T47D (cell line): ENCODE measurements at regions not wholly inside any gene's neighbourhood (a gene's known extent, or its start where the extent isn't known, plus 50 kb on each side); places are given as distances from the start of the nearest gene placed in this dataset.
"Not testable (repeated sequence)": the region's sequence is repeated elsewhere in the genome, so short reads cannot be mapped to it uniquely, and the experiment has no call there.

Source experiments
- DNase-seq, 2 experiments: peaks; one replicate each; pipeline versions ENCODE4 v3.0.0 to v3.0.0-alpha.2; 2011 to 2012; ENCODE audit warnings: low read depth in 1 of 2, low spot score in 1 of 2
- JUND ChIP-seq: IDR thresholded peaks from 2 replicates; pipeline ENCODE4 v1.6.1; 2012; ENCODE audit warnings: low read depth
- in situ Hi-C: cut with HindIII; loops from 2 replicates; pipeline ENCODE4 v1.10.0; 2016; ENCODE audit warnings: low sequenced_read_pairs, low pct_unique_long_range_greater_than_20kb

DNA sequence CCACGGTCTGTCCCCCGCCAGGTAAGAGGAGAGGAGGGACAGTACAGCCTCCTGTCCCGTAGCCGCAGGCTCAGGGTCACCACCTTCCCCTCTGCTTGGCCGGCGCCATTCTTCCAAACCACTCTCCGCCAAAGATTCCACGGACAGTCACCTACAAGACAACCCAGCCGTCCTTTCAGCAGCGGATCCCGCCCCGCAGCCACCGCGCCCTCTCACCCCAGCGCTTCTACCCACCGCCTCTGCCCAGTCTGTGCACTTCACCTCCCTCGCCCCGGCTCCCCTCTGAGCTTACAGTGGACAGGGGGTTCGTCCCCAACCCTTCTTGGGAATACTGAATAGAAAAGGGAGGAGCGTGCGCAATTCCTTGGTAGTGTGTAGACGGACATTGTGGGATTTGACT, 319.6 kb downstream of the FAM72C start:
- in situ Hi-C loops: no loop called here
- DNase-seq: no peak
- no peak for TF ChIP-seq JUND

DNA sequence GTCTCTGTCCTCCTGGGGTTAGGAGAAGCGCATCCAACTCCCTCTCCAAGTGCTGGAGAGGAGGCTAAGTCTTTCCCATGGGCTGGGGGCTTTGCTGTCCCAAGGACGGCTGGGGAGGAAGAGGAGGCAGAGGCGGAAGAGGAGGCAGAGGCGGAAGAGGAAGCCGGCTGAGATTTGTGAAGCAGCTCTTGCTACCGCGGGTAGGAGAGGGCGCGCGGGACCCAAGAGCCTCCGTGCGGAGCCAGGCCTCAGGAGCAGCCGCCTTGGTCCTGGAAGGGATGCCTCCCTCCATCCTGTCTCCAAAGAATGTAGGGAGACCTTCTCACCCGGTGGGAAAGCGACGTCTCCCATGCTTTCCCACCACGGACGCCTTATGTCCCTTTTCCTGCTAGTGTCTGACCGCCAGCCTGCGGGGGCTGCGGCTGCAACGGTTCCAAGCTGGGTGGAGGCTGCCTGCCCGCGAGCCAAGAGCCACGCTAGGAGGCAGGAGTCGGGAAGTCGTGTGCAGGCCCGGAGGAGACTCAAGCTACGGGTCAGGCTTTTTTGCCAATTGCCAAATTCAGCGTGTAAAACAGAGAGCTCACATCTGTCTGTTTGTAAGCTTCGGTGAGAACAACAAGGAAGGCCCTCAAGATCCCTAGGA, 320.3 kb downstream of the FAM72C start:
- in situ Hi-C loops: no loop called here
- TF ChIP-seq JUND: no peak
- no peak for DNase-seq

DNA sequence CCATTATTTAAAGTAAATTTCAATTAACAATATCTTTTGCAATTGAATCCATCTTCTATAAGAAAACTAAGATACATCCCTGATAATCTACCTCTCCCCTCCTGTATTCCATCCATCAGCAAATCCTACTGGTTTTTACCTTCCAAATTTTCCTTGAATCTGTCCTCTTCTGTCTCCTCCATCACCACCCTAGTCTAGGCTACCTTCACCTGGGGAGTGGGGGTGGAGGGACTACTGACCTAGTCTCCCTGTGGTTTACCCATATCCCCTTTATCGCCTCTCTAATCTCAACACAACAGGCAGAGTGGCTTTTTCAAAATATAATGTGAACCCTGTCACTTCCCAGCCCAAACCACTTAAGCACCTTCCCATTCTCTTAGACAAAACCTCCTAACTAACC, 327.8 kb downstream of the FAM72C start:
- in situ Hi-C loops, DNase-seq: not testable (repeated sequence)

DNA sequence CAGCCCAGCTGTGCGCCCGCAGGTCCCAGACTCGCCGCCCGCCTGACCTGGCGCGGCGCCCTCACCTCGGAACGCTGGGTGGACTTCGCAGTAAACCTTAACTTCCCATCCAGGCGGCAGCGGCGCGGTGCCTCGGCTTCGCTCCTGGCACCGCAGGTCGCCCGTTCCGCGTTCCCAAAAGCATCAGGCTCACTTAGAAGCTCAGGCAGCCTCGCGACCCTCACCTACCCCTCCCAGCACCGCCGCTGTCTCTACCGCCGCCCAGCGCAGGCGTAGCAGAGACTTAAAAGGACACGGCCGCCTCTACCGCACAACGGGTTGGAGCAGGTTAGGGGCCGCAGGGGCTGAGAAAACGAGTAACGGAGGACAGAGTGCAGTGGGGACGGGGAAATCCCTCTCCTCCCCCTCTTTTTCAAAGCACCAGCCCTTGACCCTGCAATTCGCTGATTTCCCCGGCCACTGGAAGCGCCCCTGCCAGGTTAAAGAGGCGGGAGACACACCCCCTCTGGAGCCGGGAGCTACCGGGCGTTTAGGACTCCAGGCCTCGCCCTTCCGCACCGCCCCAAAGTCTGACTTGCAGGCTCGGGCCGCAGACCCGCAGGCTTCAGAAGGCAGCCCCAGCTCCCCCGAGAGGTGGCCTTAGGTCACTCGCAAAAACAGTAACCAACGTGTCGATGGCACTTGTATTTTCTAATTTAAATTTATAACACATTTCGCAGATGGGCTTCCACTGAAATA, 328.5 kb downstream of the FAM72C start:
- no peak for TF ChIP-seq JUND
- DNase-seq: no peak
- in situ Hi-C loops: no loop called here

DNA sequence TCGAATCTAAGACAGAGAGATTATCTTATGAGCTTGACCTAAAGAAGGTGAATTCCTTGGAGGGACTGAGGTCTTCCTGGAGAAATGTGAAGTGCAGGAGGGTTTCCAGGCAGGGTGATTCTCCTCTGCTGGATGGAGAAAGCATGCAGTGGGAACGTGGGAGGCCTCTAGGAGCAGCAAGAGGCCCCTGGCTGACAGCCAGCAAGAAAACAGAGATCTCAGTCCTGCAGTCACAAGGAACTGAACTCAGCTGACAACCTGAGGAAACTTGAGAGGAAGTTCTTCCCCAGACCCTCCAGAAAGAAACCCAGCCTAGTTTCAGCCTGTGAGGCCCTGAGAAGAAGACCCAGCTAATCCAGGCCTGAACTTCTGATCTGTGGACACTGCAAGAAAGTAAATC, 345.9 kb downstream of the FAM72C start:
- in situ Hi-C loops: no loop called here
- no peak for TF ChIP-seq JUND
- no peak for DNase-seq

DNA sequence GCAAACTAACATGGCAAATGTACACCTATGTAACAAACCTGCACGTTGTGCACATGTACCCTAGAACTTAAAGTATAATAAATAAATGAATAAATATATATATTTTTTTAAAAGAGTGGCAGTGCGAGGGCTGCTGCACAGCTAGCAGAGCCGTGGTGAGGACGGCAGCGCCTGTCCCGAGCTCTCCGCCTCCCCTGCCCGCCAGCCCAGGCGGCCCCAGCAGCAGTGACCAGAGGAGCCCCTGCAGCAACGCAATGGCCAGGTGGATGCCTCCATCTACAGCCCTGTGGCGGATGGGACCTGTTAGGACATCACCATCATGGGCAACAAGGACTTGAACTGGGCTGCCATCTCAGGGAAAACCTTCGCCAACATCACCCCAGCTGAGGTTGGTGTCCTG, 351.9 kb downstream of the FAM72C start:
- no peak for TF ChIP-seq JUND
- no peak for DNase-seq
- in situ Hi-C loops: no loop called here

DNA sequence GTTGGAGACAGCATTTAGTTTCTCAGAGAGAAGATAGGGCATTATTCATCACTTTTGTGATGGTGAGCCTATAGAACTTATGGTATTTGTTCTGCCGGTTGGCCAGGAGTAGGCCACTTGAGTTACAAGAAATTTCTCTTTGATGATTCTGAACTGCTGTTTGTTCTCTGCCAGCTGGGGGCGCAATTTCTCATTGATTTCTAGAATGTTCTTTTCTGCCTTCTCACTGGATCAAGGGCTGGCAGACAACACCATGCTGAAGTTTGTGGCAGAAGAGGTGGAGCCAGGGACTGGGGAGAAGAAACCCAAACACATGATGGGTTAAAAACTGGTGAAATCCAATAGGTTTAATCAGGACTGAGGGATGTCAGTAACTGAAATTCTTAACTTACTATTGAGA, 360.6 kb downstream of the FAM72C start:
- TF ChIP-seq JUND: no peak

DNA sequence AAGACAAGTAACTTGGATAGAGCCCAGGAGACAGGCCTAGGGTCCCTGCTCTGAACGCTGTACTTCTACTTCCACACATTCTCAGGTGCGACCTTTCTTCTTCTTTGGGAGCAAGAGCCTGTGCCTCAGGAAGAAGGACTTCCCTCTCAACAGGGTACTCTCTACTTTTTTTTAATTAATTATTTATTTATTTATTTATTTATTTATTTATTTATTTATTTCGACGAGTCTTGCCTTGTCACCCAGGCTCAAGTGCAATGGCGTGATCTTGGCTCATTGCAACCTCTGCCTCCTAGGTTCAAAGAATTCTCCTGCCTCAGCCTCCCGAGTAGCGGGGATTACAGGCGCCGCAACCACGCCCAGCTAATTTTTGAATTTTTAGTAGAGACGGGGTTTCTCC, 361.6 kb downstream of the FAM72C start:
- DNase-seq: no peak
- in situ Hi-C loops: no loop called here
- no peak for TF ChIP-seq JUND

More for the DNA sequence above, 360.6 kb downstream of the FAM72C start:
- no peak for DNase-seq
- in situ Hi-C loops: no loop called here

DNA sequence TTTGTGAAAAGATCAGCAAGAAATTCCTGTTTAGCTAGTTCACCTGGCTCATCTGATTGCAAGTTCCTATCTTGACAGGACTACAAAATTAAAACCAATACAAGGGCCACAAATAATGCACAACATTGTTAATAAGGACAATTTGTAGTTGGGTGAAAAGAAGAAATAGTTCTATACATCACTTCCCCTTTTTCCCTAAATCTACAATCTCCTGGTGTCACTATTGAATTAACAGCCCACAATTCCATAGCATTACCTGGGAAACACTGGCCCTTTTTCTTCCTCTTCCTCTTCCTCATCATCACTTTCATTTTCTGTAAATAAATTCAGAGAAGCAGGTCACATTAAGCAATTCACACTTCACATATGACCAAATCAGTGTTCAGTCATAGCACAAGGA, 366.9 kb downstream of the FAM72C start:
- no peak for DNase-seq
- in situ Hi-C loops: no loop called here
- no peak for TF ChIP-seq JUND

DNA sequence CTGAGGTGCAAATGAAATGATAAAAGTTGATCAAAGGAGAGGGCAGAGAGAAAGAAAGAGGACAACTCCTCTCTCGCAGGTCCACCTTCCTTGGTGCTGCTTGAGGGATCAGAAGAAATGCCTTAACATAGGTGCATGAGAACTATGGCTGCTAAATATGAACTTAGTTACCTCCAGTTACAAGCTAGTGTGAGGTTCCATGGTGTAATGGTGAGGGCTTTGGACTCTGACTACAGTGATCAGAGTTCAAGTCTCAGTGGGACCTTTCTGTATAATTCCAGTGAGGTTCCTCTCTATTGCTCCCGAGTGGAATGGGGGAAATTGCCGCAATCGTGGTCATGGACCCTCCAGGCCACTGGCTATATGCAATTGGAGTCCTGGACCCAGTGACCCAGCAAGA, 387.3 kb downstream of the FAM72C start:
- DNase-seq: no peak
- in situ Hi-C loops: no loop called here
- no peak for TF ChIP-seq JUND

DNA sequence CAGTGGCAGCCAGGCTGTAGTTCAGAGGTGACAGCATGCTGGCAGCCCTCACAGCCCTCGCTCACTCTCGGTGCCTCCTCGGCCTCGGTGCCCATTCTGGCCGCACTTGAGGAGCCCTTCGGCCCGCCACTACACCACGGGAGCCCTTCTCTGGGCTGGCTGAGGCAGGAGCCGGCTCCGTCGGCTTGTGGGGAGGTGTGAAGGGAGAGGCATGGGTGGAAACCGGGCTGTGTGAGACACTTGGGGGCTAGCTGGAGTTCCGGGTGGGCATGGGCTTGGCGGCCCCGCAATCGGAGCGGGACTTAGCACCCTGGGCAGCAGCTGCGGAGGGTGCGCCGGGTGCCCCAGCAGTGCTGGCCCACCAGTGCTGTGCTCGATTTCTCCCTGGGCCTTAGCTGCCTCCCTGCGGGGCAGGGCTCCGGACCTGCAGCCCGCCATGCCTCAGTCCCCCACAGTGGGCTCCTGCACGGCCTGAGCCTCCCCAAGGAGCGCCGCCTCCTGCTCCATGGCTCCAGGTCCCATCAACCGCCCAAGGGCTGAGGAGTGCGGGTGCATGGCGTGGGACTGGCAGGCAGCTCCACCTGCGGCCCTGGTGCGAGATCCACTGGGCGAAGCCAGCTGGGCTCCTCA, 396.8 kb downstream of the FAM72C start:
- TF ChIP-seq JUND: no peak
- in situ Hi-C loops: no loop called here
- no peak for DNase-seq

DNA sequence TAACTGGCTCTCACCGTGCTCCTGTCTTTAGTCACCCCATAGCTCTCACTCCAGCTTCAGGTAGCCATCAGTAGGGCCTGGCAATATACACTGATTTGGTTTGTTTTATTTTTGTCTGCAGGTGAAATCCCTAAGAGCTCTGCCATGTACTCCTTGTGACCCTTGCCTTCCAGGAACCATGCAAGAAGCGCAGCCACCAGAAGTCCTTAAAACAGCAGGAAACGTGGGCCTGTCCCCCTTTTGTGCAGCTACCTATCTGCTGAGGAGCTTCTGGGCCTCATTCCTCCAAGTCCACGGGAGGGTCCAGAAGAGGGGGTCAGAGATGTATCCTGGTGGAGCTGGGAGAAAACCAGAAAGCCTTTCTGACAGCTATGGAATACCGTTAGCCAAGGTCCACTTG, 399.1 kb downstream of the FAM72C start:
- DNase-seq, in situ Hi-C loops: not testable (repeated sequence)

DNA sequence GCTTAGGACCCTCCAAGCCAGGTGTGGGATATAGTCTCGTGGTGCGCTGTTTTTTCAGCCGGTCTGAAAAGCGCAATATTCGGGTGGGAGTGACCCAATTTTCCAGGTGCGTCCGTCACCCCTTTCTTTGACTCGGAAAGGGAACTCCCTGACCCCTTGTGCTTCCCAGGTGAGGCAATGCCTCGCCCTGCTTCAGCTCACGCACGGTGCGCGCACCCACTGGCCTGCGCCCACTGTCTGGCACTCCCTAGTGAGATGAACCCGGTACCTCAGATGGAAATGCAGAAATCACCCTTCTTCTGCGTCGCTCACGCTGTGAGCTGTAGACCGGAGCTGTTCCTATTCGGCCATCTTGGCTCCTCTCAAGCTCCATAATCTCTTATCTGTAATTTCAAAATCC, 408.0 kb downstream of the FAM72C start:
- in situ Hi-C loops, DNase-seq: not testable (repeated sequence)
